ENCODE measurements at regions not wholly inside any gene's neighbourhood (a gene's known extent, or its start where the extent isn't known, plus 50 kb on each side); places are given as distances from the start of the nearest gene placed in this dataset.

DNA sequence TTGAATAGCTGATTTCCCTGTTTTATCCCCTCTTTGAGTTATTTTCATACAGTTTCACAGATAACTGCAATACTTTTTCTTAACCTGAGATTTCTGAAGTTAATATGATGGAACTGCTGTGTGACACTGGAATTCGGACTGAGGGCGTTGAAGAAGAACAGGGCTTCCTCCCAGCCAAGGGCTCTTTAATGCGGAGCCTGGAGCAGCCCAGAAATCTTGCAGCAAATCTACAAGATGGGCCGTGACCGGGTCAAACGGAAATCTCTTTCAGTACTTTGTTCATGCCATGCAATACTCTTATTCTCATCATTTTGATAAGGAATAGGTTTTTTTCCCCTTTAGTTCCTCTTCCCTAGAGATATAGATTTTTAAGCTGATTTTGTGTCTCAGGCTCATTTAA, 236.8 kb upstream of the IRX4 start:
- no peak for ATAC-seq

DNA sequence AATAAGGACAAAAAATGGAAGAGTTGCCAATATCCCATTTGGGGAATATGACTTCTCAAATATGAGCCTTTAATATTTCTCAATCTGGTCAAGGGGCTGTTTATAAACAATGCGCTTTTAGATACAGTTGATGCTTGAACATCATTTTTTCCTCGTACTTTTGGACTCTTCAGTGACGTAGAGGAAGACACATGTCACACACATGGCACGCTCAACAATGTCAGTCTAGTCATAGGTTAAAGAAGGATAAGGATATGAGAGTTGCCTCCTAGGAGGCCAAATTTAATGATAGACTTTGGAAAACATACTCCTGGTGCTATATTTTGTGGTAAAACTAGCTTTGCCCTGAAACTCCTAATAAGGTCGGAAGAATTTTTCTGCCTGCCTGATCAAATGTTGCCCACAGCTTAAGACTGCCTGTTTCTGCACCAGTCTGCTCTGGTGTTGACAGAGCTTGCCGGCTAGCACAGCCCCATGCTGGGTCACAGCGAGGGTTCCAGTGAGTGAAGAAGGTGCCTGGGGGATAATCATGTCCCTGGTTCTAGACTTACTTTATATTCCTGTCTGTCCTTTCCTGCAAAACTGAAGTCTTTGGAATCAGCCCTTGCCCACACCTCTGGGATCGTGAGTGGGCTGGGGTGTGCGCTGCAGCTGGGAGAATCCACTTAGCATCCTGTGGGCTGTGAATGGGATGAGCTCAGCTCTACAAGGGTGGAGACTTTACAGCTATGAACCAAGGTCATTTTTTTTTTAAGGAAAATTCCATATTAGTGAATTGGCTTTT, 230.8 kb upstream of the IRX4 start:
- ATAC-seq = no peak

GRCh38 chr5:2112173-2113025, 229.7 kb upstream of the IRX4 start:
- no peak for ATAC-seq

GRCh38 chr5:2111569-2112105, 228.9 kb upstream of the IRX4 start:
- ATAC-seq = peak; percentile 29

GRCh38 chr5:2110934-2111462, 228.3 kb upstream of the IRX4 start:
- ATAC-seq = no peak

GRCh38 chr5:2110137-2110933, 227.6 kb upstream of the IRX4 start:
- ATAC-seq = no peak

GRCh38 chr5:2109566-2109965, 226.8 kb upstream of the IRX4 start:
- no peak for ATAC-seq

DNA sequence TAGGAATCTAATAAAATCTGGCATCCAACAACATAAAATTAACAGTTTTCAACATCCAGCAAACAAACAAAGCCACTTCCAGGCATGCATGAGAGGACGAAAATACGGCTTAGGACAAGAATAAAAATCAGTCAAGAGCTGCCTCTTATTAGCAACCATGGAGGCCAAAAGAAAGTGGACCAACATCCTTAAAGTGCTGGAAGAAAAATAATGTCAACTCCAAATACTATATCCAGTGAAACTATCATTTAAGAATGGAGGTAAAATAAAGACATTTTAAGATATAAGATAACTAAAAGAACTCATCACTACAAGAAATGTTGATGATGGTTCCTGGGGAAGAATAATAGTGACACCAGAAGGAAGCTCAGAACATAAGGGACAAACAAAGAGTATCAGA, 224.0 kb upstream of the IRX4 start:
- ATAC-seq = no peak

GRCh38 chr5:2105141-2105540, 222.4 kb upstream of the IRX4 start:
- ATAC-seq = no peak

DNA sequence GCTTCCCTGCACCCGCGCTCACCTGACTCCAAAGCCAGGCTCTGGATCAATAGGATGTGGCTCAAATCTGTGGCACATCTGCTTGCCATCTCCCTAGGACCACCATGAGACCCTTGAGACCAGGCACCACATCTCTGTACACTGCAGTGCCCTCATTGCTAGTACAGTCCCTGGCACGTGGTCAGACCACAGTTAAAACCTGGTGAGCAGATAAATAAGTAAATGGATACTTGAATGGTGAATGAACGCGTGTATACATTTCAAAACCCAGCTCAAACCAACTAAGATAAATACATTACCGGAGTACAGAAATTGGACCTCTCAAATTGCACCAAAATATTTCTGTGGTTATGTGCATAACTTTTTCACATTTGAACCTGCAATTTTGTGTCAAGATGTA, 221.2 kb upstream of the IRX4 start:
- no peak for ATAC-seq

DNA sequence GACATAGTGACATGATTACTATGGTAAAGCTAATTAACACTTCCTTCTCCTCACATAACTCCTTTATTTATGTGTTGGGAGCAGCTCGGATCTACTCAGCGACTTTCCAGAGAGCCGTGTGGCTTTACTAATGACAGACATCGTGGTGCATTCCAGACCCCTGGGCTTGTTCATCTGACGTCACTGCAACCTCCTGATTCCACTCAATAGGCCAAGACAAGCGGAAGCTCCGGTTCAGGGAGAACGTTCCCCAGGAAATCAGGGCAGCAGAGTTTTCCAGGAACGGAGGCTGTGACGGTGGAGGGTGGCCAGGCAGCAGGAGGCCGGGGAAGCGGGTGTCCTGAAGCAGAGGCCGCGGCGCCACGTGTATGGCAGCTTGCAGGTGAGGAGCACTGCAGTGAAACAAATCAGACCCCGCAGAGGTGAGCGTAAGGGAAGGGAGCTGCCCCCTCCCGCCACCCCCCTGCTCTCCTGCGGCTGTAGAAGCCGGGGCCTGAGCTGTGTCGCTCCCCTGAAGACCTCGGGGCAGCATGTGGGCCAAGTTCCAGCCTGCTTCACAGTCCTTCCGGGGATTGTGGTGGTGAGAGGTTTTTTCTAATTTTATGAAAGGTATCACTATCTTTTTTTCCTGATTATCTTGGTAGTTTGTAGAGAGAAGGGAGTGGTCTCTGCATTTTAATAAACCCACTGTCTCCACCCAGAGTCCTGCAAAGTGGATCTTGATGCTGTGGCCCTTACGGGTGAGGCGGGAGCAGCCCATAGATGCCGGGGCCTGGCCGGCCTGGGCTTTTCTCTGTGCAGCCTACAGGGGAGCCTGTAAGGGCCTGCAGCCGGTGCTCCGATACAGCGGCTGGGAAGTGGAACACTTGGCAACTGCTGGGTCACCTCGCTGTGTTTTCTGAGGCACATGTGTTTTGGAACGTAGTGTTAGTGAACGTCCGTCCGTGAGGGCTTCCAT, 220.4 kb upstream of the IRX4 start:
- no peak for ATAC-seq

DNA sequence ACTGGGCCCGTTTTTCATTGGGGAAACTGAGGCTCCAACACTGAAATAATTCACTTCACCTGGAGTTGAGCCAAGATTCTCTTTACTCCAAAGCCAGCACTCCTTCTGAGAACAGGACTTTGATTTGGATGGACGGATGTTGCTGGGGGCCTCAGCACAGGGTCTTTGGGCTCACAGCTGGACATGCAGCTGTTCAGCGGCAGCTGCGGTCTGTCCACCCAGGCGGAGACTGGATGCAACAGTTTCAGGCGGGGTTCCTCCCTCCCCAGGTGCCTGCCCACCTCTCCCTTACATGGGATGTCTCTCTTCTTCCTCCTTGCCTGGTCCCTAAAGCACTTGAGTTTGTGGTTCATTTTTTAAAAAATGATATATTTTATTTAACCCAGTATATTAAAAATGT, 219.0 kb upstream of the IRX4 start:
- ATAC-seq = no peak

DNA sequence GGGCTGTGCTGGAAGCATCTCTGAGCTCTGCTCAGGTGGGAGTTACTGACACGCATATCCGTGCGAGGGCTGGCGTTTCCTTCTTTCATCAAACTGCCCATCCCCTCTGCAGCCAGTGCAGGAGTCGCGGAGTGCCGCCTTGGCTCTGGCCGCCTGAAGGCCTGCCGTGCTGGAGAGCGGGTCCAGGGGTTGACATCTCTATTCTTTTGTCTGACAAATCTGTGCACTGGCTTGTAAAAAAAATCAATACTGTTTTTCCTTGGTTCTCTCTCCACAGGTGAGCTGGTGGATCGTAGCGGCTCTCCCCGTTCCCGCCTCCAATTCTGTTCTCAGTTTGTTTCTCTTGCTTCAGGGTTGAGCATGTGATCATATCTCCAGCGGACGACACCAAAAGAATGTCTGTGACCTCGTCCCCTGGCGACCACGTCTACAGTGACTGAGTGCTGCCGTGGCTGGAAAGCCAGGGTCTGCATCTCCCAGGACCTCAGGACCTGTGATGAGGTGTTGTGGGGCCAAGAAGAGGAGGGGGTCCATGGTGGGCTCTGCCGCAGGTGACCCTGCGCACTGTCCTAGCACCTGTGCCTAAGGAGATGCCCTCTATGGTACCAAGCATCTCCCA, 214.3 kb upstream of the IRX4 start:
- no peak for ATAC-seq

GRCh38 chr5:2095011-2095410, 212.3 kb upstream of the IRX4 start:
- no peak for ATAC-seq

- no peak for ATAC-seq
Measured at GRCh38 chr5:2094616-2094995, 211.9 kb upstream of the IRX4 start.

DNA sequence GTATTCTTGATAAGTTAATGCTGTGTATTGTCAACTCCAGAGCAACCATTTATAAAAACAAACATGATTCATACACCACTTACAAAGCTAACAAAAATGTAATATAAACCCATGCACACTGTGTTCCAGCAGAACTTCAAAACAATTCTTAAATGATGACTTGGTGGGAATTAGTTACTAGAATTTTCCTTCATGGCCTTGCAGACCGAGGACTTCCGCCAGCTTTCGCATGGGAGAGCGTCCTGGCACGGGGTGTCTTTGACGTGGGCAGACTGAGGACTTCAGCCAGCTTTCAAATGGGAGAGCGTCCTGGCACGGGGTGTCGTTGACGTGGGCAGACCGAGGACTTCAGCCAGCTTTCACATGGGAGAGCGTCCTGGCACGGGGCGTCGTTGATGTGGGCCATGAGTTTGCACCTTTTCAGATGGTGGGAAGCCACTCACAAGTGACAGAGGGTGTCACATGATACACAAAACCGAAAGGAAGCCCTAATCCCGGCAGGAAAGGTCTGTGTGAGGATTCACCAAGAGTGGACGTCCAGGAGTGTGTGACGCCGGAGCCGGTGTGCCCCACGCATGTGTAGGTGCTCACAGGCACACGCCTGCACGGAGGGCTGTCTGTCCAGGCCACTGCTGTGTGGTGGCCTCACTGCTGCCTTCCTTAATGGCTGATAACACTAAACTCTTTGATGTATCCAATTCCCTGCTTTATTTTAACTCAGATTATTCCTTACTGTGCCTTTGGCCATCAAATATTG, 211.3 kb upstream of the IRX4 start:
- ATAC-seq = peak; percentile 28

- ATAC-seq = no peak
Measured at GRCh38 chr5:2091921-2092320, 209.2 kb upstream of the IRX4 start.

- ATAC-seq = no peak
Measured at GRCh38 chr5:2087980-2088379, 205.3 kb upstream of the IRX4 start.

DNA sequence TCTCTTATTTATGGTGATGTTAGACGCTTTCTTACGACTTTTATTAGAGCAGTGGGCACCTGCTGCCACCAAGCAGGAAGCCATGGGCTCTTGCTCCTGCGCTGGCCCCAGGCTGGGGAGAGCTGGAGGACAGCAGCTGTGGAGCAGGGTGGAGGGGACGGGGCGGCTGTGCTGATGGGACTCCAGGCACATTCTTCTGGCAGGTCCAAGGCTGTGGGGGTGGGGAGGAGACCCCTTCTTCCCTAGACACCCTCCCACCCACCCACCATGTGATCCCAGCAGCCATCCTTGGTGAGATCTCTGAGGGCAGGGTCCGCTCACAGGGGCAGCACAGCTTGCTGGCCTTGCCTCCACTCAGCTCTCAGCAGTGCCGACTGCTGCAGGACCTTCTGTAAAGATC, 192.6 kb upstream of the IRX4 start:
- ATAC-seq = no peak

- ATAC-seq = no peak
Measured at GRCh38 chr5:2071562-2071961, 188.8 kb upstream of the IRX4 start.
